ENCODE measurements at regions not wholly inside any gene's neighbourhood (a gene's known extent, or its start where the extent isn't known, plus 50 kb on each side); places are given as distances from the start of the nearest gene placed in this dataset.

- no peak overlapping the region for H3K4me3 ChIP-seq (replicated peaks; ENCODE audit: low read depth, low read length)
- DNase-seq (ENCODE audit: extremely low read depth, low read depth): no peak
- TF ChIP-seq CTCF (IDR thresholded peaks at IDR 0.05; ENCODE audit: low read depth, low read length, missing control alignments): no peak
Measured at GRCh38 chr4:137640838-137641158, 108.5 kb upstream of the PCDH18 start.

- no peak overlapping the region for H3K4me3 ChIP-seq (replicated peaks; ENCODE audit: low read depth, low read length)
- DNase-seq (ENCODE audit: extremely low read depth, low read depth): no peak
- no peak for TF ChIP-seq CTCF (IDR thresholded peaks at IDR 0.05; ENCODE audit: low read depth, low read length, missing control alignments)
Measured at GRCh38 chr4:137640156-137640837, 108.0 kb upstream of the PCDH18 start.

- TF ChIP-seq CTCF (IDR thresholded peaks at IDR 0.05; ENCODE audit: low read depth, low read length, missing control alignments): no peak
- no peak for DNase-seq (ENCODE audit: extremely low read depth, low read depth)
- no peak overlapping the region for H3K4me3 ChIP-seq (replicated peaks; ENCODE audit: low read depth, low read length)
Measured at GRCh38 chr4:137638934-137639333, 106.6 kb upstream of the PCDH18 start.

- TF ChIP-seq CTCF (IDR thresholded peaks at IDR 0.05; ENCODE audit: low read depth, low read length, missing control alignments): no peak
- no peak overlapping the region for H3K4me3 ChIP-seq (replicated peaks; ENCODE audit: low read depth, low read length)
- DNase-seq (ENCODE audit: extremely low read depth, low read depth): no peak
Measured at GRCh38 chr4:137635601-137636000, 103.3 kb upstream of the PCDH18 start.

- DNase-seq (ENCODE audit: extremely low read depth, low read depth): no peak
- no peak overlapping the region for H3K4me3 ChIP-seq (replicated peaks; ENCODE audit: low read depth, low read length)
- TF ChIP-seq CTCF (IDR thresholded peaks at IDR 0.05; ENCODE audit: low read depth, low read length, missing control alignments): no peak
Measured at GRCh38 chr4:137635108-137635507, 102.8 kb upstream of the PCDH18 start.

- no peak overlapping the region for H3K4me3 ChIP-seq (replicated peaks; ENCODE audit: low read depth, low read length)
- no peak for DNase-seq (ENCODE audit: extremely low read depth, low read depth)
- TF ChIP-seq CTCF (IDR thresholded peaks at IDR 0.05; ENCODE audit: low read depth, low read length, missing control alignments): no peak
Measured at GRCh38 chr4:137632842-137633241, 100.5 kb upstream of the PCDH18 start.

GRCh38 chr4:137631605-137632004 is 99.3 kb upstream of the PCDH18 start:
- no peak for DNase-seq (ENCODE audit: extremely low read depth, low read depth)
- no peak for TF ChIP-seq CTCF (IDR thresholded peaks at IDR 0.05; ENCODE audit: low read depth, low read length, missing control alignments)
- no peak overlapping the region for H3K4me3 ChIP-seq (replicated peaks; ENCODE audit: low read depth, low read length)
